Nephron (organoid): ENCODE measurements at regions not wholly inside any gene's neighbourhood (a gene's known extent, or its start where the extent isn't known, plus 50 kb on each side); places are given as distances from the start of the nearest gene placed in this dataset.
A peak's percentile ranks its signal among the peaks of the same experiment; 100 is the strongest.

Experiments used
- H3K27ac Mint-ChIP-seq, 3 experiments: 2 replicates each; pipeline ENCODE4 v1.8.0; 2020; ENCODE audit warnings: mixed read lengths in 3 of 3, mild to moderate bottlenecking in 2 of 3, moderate library complexity in 1 of 3
- H3K27me3 Mint-ChIP-seq: 2 replicates; pipeline ENCODE4 v1.8.0; 2021; ENCODE audit warnings: low read depth, mild to moderate bottlenecking, moderate library complexity, mixed read lengths
- H3K36me3 Mint-ChIP-seq: 2 replicates; pipeline ENCODE4 v1.8.0; 2020; ENCODE audit warnings: low read depth, mixed read lengths
- H3K4me1 Mint-ChIP-seq: 2 replicates; pipeline ENCODE4 v1.8.0; 2020; ENCODE audit warnings: mixed read lengths
- H3K4me3 Mint-ChIP-seq, 3 experiments: 2 replicates each; pipeline ENCODE4 v1.8.0; 2020; ENCODE audit warnings: mild to moderate bottlenecking in 3 of 3, mixed read lengths in 3 of 3, moderate library complexity in 2 of 3
- H3K9me3 Mint-ChIP-seq: 2 replicates; pipeline ENCODE4 v1.8.0; 2020; ENCODE audit warnings: mixed read lengths
- TF ChIP-seq, protein P1 (sequence below), 3 experiments: fragments of 200-600 bp; sonication (generic); IDR thresholded peaks; one replicate each; pipeline ENCODE4 v1.5.0; 2021; ENCODE audit warnings: antibody characterized with exemption in 3 of 3; ENCODE audit not compliant: unreplicated experiment in 3 of 3

DNA sequence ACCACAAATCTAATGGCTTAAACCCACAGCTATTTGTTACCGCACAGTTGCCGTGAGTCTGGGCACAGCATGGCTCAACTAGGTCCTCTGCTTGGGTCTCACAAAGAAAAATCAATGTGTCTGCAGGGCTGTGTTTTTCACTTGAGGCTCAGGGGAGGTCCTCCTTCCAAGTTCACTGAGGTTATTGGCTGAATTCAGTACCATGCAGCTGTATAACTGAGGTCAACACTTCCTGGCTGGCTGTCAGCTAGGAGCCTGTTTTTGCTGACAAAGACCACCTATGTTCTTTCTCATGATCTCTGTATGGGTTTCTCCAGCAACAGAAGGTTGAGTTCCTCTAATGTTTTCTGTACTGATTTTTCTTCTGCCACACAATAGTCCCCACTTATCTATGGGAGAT lies 736.7 kb upstream of the PRKX start:
- Mint-ChIP-seq H3K9me3 (peaks cover 15% of the 10 kb centered on the region), H3K27ac (no peak overlapping the region), H3K36me3 (no peaks in the 10 kb centered on the region), H3K4me3 (no peak overlapping the region), H3K27me3 (no peaks in the 10 kb centered on the region), H3K4me1 (no peaks in the 10 kb centered on the region)
- TF ChIP-seq, protein P1, sequence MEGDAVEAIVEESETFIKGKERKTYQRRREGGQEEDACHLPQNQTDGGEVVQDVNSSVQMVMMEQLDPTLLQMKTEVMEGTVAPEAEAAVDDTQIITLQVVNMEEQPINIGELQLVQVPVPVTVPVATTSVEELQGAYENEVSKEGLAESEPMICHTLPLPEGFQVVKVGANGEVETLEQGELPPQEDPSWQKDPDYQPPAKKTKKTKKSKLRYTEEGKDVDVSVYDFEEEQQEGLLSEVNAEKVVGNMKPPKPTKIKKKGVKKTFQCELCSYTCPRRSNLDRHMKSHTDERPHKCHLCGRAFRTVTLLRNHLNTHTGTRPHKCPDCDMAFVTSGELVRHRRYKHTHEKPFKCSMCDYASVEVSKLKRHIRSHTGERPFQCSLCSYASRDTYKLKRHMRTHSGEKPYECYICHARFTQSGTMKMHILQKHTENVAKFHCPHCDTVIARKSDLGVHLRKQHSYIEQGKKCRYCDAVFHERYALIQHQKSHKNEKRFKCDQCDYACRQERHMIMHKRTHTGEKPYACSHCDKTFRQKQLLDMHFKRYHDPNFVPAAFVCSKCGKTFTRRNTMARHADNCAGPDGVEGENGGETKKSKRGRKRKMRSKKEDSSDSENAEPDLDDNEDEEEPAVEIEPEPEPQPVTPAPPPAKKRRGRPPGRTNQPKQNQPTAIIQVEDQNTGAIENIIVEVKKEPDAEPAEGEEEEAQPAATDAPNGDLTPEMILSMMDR (IDR thresholded peaks at IDR 0.05; ENCODE audit: unreplicated experiment in 3 of 3) = no peak

DNA sequence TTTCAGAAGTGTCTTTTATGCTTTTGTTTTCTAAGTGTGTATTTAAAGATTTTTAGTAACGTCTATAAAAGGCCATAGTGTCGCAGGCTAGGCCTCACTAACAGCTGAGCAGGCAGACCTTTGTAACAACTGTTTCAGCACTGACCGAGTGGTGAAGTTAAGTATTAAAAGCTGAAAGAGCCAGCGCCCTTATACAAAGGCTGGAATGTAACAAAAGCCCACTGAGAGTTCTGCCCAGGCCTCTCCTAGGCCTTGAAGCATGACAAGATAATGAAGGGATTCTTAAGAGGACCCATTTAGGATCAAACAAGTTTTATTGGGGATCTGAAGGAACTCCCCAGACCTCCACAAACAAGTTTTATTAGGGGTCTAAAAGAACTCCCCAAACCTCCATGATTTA lies 722.5 kb upstream of the PRKX start:
- peak overlapping the region; percentile 52 to 85 (median 73) for H3K27ac Mint-ChIP-seq

DNA sequence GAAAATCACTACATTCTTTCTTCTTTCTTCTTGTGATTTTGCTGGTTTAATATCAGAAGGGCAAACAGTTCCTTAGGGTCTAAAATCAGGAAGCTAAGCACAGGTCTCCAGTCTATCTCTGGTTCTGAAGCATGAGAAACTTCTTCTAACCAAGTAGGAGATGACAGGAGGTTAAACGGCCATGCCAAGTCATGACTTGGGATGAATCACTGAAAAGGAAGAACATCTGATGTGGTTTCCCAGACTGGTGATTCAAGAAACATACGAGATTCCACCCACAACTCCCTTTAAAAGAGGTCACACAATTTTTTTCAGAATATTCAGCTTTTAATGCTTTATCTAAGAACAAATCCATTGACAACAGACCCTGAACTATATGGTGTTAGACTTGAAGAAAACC lies 684.0 kb upstream of the PRKX start:
- no peaks in the 10 kb centered on the region for H3K4me1 Mint-ChIP-seq
- H3K4me3 Mint-ChIP-seq = no peak overlapping the region
- no peaks in the 10 kb centered on the region for H3K9me3 Mint-ChIP-seq
- no peak overlapping the region for H3K27ac Mint-ChIP-seq
- H3K36me3 Mint-ChIP-seq = no peaks in the 10 kb centered on the region
- TF ChIP-seq, protein P1 (IDR thresholded peaks at IDR 0.05; ENCODE audit: unreplicated experiment in 3 of 3) = no peak
- H3K27me3 Mint-ChIP-seq = no peaks in the 10 kb centered on the region

More for the DNA sequence above, 722.5 kb upstream of the PRKX start:
- Mint-ChIP-seq H3K4me1 (no peaks in the 10 kb centered on the region), H3K36me3 (no peaks in the 10 kb centered on the region), H3K9me3 (no peaks in the 10 kb centered on the region), H3K4me3 (no peak overlapping the region), H3K27me3 (no peaks in the 10 kb centered on the region)
- TF ChIP-seq, protein P1 (IDR thresholded peaks at IDR 0.05; ENCODE audit: unreplicated experiment in 3 of 3) = no peak

DNA sequence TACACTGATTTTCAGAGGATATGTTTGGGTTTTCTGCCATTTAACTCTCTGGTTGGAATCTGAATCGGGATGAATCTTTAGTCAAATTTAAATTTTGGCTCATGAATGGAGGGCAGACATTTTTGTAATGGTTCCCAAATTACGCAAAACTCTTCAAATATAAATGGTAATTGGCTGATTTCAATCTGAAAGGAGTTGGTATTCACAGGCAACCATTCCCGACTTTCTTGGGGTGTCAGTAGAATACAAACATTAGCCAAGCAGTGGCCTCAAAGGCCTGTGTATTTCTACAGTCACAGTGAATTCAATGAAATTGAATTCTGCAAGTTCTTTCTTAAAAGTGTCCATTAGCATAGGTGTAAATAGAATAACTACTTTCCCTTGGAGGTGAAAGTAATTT lies 668.8 kb upstream of the PRKX start:
- H3K4me1 Mint-ChIP-seq = no peaks in the 10 kb centered on the region
- H3K27ac Mint-ChIP-seq = no peak overlapping the region
- TF ChIP-seq, protein P1 (IDR thresholded peaks at IDR 0.05; ENCODE audit: unreplicated experiment in 3 of 3) = no peak
- H3K36me3 Mint-ChIP-seq = no peaks in the 10 kb centered on the region
- H3K9me3 Mint-ChIP-seq = peaks cover under 1% of the 10 kb centered on the region
- H3K27me3 Mint-ChIP-seq = no peaks in the 10 kb centered on the region
- H3K4me3 Mint-ChIP-seq = no peak overlapping the region

DNA sequence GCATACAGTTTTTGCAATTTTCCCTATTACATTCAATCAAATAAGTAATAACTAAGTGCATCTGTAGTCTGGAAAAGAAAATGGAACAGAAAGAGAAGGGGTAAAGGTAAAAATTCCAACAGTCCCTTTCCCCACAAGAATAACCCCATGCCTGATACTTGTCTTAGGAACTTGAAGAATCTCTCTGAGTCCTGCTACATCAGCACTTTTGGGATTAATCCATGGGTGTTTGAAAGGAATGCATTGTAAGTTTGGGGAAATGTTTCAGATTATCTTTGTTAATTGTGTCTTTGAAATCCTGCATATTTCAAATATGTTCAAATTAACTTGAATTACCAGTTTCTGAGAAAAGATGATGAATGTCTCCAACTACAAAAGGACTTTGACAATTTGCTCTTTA lies 667.3 kb upstream of the PRKX start:
- H3K4me1 Mint-ChIP-seq = no peaks in the 10 kb centered on the region
- no peaks in the 10 kb centered on the region for H3K27me3 Mint-ChIP-seq
- H3K9me3 Mint-ChIP-seq = peaks cover 2% of the 10 kb centered on the region
- H3K27ac Mint-ChIP-seq = no peak overlapping the region
- no peaks in the 10 kb centered on the region for H3K36me3 Mint-ChIP-seq
- TF ChIP-seq, protein P1 (IDR thresholded peaks at IDR 0.05; ENCODE audit: unreplicated experiment in 3 of 3) = no peak
- no peak overlapping the region for H3K4me3 Mint-ChIP-seq

DNA sequence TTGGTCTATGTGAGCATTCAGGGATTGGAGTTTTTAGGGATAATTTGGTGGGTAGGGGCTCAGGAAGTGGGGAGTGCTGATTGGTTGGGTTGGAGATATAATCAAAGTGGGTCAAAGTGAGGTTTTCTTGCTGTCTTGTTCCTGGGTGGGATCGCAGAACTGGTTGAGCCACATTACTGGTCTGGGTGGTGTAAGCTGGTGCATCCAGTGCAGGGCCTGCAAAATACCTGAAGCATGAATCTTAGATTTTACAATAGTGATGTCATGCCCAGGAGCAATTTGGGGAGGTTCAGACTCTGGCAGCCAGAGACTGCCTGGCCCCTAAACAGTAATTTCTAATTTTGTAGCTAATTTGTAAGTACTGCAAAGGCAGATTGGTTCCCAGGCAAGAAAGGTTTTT lies 665.6 kb upstream of the PRKX start:
- TF ChIP-seq, protein P1 (IDR thresholded peaks at IDR 0.05; ENCODE audit: unreplicated experiment in 3 of 3) = no peak
- no peak overlapping the region for H3K4me3 Mint-ChIP-seq
- no peak overlapping the region for H3K27ac Mint-ChIP-seq
- H3K27me3 Mint-ChIP-seq = no peaks in the 10 kb centered on the region
- peaks cover 2% of the 10 kb centered on the region for H3K9me3 Mint-ChIP-seq
- H3K4me1 Mint-ChIP-seq = peaks cover 1% of the 10 kb centered on the region
- H3K36me3 Mint-ChIP-seq = no peaks in the 10 kb centered on the region
